ENCODE measurements at regions not wholly inside any gene's neighbourhood (a gene's known extent, or its start where the extent isn't known, plus 50 kb on each side); places are given as distances from the start of the nearest gene placed in this dataset.
A peak's percentile ranks its signal among the peaks of the same experiment; 100 is the strongest.

DNA sequence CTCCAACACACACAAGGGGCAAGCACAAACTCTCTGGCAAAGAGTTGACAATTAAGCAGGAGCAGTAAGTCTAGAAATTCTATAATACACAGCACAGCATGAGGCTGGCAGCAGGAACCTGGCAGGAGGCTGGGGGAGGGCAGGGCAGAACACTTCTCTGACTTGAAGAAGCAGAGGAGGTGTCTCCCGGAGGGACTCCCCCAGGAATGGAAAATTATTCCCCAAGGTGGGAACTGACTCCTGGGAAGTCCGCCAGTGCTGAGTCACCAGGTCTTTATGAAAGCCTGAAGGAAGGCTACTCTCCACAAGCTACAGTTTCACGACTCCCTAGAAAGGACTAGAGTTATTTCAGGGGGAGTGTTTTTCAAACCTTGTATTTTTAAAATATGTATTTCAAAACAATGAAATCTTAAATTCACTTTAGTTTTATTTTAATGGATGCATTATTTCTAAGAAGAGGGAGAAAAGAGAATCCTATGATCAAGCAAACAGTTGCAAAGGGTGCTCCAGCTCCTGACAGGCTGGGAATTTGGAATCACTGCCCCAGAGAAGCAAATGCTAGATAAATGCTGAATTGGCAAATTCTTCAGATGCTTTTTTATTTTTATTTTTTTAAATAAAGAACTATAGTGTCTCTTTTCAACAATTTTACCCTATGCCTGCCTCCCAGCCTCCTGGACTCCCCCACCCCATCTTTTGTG lies 192.8 kb downstream of the LY86 start (continued):
- TF ChIP-seq ZNF658 (tag by site-specific recombination; IDR thresholded peaks at IDR 0.05), result no peak

DNA sequence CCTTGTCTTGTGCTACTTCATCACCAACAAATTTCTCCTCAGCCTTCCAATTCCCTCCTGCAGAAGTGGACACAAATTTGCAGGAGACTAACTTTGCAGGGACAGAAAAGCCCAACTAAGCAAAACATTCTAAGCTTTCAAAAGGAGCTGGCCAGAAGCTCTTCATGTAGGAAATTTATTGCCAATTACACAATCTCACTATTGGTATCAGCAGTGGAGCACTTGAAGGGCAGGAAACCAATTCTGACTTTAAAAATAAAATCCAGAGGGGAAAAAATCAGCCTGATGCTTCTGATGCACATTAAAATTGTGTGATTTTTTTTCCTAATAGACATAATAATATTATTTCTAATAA lies 193.3 kb downstream of the LY86 start:
- Histone ChIP-seq H3K36me3 (ENCODE audit: control insufficient read depth in 2 of 2, insufficient read depth in 1 of 2, low read length in 2 of 2) (no peaks in the 10 kb centered on the region), H3K9me3 (ENCODE audit: control insufficient read depth, insufficient read depth, low read depth, low read length) (no peaks in the 10 kb centered on the region), H3K4me3 (ENCODE audit: low read depth, low read length) (no peak overlapping the region), H3K4me1 (ENCODE audit: control insufficient read depth, insufficient read depth, low read length) (peaks cover 5% of the 10 kb centered on the region; the same call in 1 of the 2 replicates), H3K27ac (ENCODE audit: extremely low read depth, low read depth, low read length) (no peak overlapping the region)
- POLR2A ChIA-PET, result no interaction called here
- CTCF ChIA-PET, result interaction anchor here (0.7 kb wide), 1 partner anchor 137 kb away, joined by 3 read pairs; no protein-coding TSS in a partner anchor
- TF ChIP-seq, protein P1, sequence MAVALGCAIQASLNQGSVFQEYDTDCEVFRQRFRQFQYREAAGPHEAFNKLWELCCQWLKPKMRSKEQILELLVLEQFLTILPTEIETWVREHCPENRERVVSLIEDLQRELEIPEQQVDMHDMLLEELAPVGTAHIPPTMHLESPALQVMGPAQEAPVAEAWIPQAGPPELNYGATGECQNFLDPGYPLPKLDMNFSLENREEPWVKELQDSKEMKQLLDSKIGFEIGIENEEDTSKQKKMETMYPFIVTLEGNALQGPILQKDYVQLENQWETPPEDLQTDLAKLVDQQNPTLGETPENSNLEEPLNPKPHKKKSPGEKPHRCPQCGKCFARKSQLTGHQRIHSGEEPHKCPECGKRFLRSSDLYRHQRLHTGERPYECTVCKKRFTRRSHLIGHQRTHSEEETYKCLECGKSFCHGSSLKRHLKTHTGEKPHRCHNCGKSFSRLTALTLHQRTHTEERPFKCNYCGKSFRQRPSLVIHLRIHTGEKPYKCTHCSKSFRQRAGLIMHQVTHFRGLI (tag by site-specific recombination; IDR thresholded peaks at IDR 0.05), result peak; percentile 44; the same call in 1 of the 2 replicates
- TF ChIP-seq HOXA7 (CRISPR knock-in tag; IDR thresholded peaks at IDR 0.05; ENCODE audit: borderline replicate concordance), result no peak
- TF ChIP-seq, protein P2, sequence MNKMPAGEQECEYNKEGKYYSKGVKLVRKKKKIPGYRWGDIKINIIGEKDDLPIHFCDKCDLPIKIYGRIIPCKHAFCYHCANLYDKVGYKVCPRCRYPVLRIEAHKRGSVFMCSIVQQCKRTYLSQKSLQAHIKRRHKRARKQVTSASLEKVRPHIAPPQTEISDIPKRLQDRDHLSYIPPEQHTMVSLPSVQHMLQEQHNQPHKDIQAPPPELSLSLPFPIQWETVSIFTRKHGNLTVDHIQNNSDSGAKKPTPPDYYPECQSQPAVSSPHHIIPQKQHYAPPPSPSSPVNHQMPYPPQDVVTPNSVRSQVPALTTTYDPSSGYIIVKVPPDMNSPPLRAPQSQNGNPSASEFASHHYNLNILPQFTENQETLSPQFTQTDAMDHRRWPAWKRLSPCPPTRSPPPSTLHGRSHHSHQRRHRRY (tag by site-specific recombination; IDR thresholded peaks at IDR 0.05), result no peak

DNA sequence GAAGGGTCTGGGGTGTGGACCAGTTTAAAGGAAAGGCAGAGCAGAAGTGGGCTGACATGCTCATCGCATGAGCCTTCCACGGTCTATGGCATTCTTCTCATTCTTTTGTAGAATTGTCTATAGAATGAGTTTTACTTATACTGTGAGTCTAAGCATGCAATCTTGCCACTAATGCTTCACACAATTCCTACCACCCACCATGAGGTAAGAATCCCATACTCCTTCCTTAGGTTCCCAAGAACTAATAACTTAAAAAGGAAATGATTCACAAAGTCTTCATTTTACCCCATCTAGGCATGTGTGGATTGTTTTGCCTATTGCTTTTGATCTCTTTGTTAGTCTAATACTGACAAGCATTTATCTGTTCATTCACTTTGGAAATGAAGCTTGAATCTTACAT lies 195.2 kb downstream of the LY86 start:
- ChIA-PET CTCF (interaction anchor here (0.6 to 2.1 kb wide), 4 partner anchors 9 to 455 kb away, joined by 3 to 7 read pairs (median 4); no protein-coding TSS in a partner anchor), POLR2A (no interaction called here)
- Histone ChIP-seq H3K36me3 (ENCODE audit: control insufficient read depth in 2 of 2, insufficient read depth in 1 of 2, low read length in 2 of 2) (no peaks in the 10 kb centered on the region), H3K9me3 (ENCODE audit: control insufficient read depth, insufficient read depth, low read depth, low read length) (no peaks in the 10 kb centered on the region), H3K4me3 (ENCODE audit: low read depth, low read length) (no peak overlapping the region), H3K4me1 (ENCODE audit: control insufficient read depth, insufficient read depth, low read length) (peaks cover 5% of the 10 kb centered on the region; the same call in 1 of the 2 replicates), H3K27ac (ENCODE audit: extremely low read depth, low read depth, low read length) (no peak overlapping the region)
- no peak for TF ChIP-seq KLF8 (tag by site-specific recombination; IDR thresholded peaks at IDR 0.05)
- TF ChIP-seq SP7 (tag by site-specific recombination; IDR thresholded peaks at IDR 0.05), result no peak
- TF ChIP-seq, protein P3, sequence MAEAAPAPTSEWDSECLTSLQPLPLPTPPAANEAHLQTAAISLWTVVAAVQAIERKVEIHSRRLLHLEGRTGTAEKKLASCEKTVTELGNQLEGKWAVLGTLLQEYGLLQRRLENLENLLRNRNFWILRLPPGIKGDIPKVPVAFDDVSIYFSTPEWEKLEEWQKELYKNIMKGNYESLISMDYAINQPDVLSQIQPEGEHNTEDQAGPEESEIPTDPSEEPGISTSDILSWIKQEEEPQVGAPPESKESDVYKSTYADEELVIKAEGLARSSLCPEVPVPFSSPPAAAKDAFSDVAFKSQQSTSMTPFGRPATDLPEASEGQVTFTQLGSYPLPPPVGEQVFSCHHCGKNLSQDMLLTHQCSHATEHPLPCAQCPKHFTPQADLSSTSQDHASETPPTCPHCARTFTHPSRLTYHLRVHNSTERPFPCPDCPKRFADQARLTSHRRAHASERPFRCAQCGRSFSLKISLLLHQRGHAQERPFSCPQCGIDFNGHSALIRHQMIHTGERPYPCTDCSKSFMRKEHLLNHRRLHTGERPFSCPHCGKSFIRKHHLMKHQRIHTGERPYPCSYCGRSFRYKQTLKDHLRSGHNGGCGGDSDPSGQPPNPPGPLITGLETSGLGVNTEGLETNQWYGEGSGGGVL (tag by site-specific recombination; IDR thresholded peaks at IDR 0.05), result no peak
- no peak for TF ChIP-seq GFI1B (tag by site-specific recombination; IDR thresholded peaks at IDR 0.05)
- TF ChIP-seq ZFP3 (tag by site-specific recombination; IDR thresholded peaks at IDR 0.05; ENCODE audit: low read depth), result no peak
- no peak for TF ChIP-seq ZNF658 (tag by site-specific recombination; IDR thresholded peaks at IDR 0.05)
- TF ChIP-seq, protein P4, sequence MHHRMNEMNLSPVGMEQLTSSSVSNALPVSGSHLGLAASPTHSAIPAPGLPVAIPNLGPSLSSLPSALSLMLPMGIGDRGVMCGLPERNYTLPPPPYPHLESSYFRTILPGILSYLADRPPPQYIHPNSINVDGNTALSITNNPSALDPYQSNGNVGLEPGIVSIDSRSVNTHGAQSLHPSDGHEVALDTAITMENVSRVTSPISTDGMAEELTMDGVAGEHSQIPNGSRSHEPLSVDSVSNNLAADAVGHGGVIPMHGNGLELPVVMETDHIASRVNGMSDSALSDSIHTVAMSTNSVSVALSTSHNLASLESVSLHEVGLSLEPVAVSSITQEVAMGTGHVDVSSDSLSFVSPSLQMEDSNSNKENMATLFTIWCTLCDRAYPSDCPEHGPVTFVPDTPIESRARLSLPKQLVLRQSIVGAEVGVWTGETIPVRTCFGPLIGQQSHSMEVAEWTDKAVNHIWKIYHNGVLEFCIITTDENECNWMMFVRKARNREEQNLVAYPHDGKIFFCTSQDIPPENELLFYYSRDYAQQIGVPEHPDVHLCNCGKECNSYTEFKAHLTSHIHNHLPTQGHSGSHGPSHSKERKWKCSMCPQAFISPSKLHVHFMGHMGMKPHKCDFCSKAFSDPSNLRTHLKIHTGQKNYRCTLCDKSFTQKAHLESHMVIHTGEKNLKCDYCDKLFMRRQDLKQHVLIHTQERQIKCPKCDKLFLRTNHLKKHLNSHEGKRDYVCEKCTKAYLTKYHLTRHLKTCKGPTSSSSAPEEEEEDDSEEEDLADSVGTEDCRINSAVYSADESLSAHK (tag by site-specific recombination; IDR thresholded peaks at IDR 0.05), result no peak
- no peak for TF ChIP-seq ZNF184 (tag by site-specific recombination; IDR thresholded peaks at IDR 0.05)
- no peak for TF ChIP-seq ZNF302 (tag by site-specific recombination; IDR thresholded peaks at IDR 0.05; ENCODE audit: low read depth)
- TF ChIP-seq ZNF19 (tag by site-specific recombination; IDR thresholded peaks at IDR 0.05; ENCODE audit: low read depth), result no peak
- TF ChIP-seq, protein P5, sequence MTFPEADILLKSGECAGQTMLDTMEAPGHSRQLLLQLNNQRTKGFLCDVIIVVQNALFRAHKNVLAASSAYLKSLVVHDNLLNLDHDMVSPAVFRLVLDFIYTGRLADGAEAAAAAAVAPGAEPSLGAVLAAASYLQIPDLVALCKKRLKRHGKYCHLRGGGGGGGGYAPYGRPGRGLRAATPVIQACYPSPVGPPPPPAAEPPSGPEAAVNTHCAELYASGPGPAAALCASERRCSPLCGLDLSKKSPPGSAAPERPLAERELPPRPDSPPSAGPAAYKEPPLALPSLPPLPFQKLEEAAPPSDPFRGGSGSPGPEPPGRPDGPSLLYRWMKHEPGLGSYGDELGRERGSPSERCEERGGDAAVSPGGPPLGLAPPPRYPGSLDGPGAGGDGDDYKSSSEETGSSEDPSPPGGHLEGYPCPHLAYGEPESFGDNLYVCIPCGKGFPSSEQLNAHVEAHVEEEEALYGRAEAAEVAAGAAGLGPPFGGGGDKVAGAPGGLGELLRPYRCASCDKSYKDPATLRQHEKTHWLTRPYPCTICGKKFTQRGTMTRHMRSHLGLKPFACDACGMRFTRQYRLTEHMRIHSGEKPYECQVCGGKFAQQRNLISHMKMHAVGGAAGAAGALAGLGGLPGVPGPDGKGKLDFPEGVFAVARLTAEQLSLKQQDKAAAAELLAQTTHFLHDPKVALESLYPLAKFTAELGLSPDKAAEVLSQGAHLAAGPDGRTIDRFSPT (tag by site-specific recombination; IDR thresholded peaks at IDR 0.05), result no peak
- TF ChIP-seq ZNF776 (tag by site-specific recombination; IDR thresholded peaks at IDR 0.05; ENCODE audit: borderline replicate concordance), result no peak
- TF ChIP-seq, protein P6, sequence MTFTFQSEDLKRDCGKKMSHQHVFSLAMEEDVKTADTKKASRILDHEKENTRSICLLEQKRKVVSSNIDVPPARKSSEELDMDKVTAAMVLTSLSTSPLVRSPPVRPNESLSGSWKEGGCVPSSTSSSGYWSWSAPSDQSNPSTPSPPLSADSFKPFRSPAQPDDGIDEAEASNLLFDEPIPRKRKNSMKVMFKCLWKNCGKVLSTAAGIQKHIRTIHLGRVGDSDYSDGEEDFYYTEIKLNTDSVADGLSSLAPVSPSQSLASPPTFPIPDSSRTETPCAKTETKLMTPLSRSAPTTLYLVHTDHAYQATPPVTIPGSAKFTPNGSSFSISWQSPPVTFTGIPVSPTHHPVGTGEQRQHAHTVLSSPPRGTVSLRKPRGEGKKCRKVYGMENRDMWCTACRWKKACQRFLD (tag by site-specific recombination; IDR thresholded peaks at IDR 0.05), result no peak
- no peak for TF ChIP-seq HOXC10 (CRISPR knock-in tag; IDR thresholded peaks at IDR 0.05)
- TF ChIP-seq GLI4 (tag by site-specific recombination; IDR thresholded peaks at IDR 0.05), result no peak
- TF ChIP-seq, protein P7, sequence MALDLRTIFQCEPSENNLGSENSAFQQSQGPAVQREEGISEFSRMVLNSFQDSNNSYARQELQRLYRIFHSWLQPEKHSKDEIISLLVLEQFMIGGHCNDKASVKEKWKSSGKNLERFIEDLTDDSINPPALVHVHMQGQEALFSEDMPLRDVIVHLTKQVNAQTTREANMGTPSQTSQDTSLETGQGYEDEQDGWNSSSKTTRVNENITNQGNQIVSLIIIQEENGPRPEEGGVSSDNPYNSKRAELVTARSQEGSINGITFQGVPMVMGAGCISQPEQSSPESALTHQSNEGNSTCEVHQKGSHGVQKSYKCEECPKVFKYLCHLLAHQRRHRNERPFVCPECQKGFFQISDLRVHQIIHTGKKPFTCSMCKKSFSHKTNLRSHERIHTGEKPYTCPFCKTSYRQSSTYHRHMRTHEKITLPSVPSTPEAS (tag by site-specific recombination; IDR thresholded peaks at IDR 0.05), result no peak
- TF ChIP-seq ZNF548 (tag by site-specific recombination; IDR thresholded peaks at IDR 0.05), result no peak

Measured in HEK293 (cell line).